GM10266 (cell line): ENCODE measurements at regions not wholly inside any gene's neighbourhood (a gene's known extent, or its start where the extent isn't known, plus 50 kb on each side); places are given as distances from the start of the nearest gene placed in this dataset.

ENCODE experiments used
- DNase-seq: peaks from one replicate; pipeline ENCODE4 v3.0.0; 2012; ENCODE audit errors: extremely low spot score
- CTCF ChIP-seq: IDR thresholded peaks from 2 replicates; pipeline ENCODE4 v1.5.1; 2012; ENCODE audit warnings: mild to moderate bottlenecking, low read depth; ENCODE audit not compliant: control insufficient read depth, insufficient read depth; ENCODE audit errors: missing control alignments

- DNase-seq = no peak
- TF ChIP-seq CTCF = no peak
These were observed 322.2 kb downstream of the SPATA17 start for GRCh38 chr1:217953330-217953729.

- DNase-seq = no peak
These were observed 322.8 kb downstream of the SPATA17 start for GRCh38 chr1:217953922-217954321.

GRCh38 chr1:217955723-217956122 is 324.6 kb downstream of the SPATA17 start:
- no peak for TF ChIP-seq CTCF
- DNase-seq = no peak

More at GRCh38 chr1:217953922-217954321, 322.8 kb downstream of the SPATA17 start:
- no peak for TF ChIP-seq CTCF

GRCh38 chr1:217965156-217965786 is 319.8 kb upstream of the RRP15 start:
- TF ChIP-seq CTCF = no peak

GRCh38 chr1:217968085-217968484 is 317.0 kb upstream of the RRP15 start:
- no peak for TF ChIP-seq CTCF
- no peak for DNase-seq

More at GRCh38 chr1:217965156-217965786, 319.8 kb upstream of the RRP15 start:
- no peak for DNase-seq

- no peak for TF ChIP-seq CTCF
- no peak for DNase-seq
These were observed 315.7 kb upstream of the RRP15 start for GRCh38 chr1:217969428-217969827.

GRCh38 chr1:217977943-217978342 is 307.1 kb upstream of the RRP15 start:
- no peak for DNase-seq
- no peak for TF ChIP-seq CTCF
